Lower leg skin (tissue), 4 donors: ENCODE measurements at regions not wholly inside any gene's neighbourhood (a gene's known extent, or its start where the extent isn't known, plus 50 kb on each side); places are given as distances from the start of the nearest gene placed in this dataset.

Experiments
- DNase-seq, 2 donors: peaks; one replicate each; pipeline ENCODE4 v3.0.0-alpha.2; 2019; ENCODE audit warnings: low spot score in 2 of 2
- H3K4me3 ChIP-seq: fragments of 200-600 bp; sonication (generic); 2 replicates; pipeline ENCODE4 v1.5.1; 2017; ENCODE audit warnings: mild to moderate bottlenecking, low read depth; ENCODE audit not compliant: poor library complexity, severe bottlenecking
- CTCF ChIP-seq, 3 donors: fragments of 450-650 bp; IDR thresholded peaks; one replicate each; pipeline ENCODE4 v1.5.1; 2016; ENCODE audit warnings: antibody characterized with exemption in 3 of 3, mild to moderate bottlenecking in 3 of 3, moderate library complexity in 2 of 3
- POLR2A ChIP-seq, 2 donors: fragments of 450-650 bp; IDR thresholded peaks; one replicate each; pipeline ENCODE4 v1.6.1; 2016 to 2017; ENCODE audit warnings: antibody characterized with exemption in 2 of 2, mild to moderate bottlenecking in 1 of 2, moderate library complexity in 1 of 2
- WGBS, 2 donors: methylation state at CpG; one replicate each; pipeline ENCODE4 v1.1.5; 2018; 5-methylcytosine and 5-hydroxymethylcytosine counted together
- intact Hi-C: fragments of 100-400 bp; cut with DNase I; formaldehyde crosslinking; loops from one replicate; pipeline ENCODE4 v1.15.0; 2023; ENCODE audit warnings: low total_unique reads

- TF ChIP-seq POLR2A (IDR thresholded peaks at IDR 0.05): no peak
- TF ChIP-seq CTCF (IDR thresholded peaks at IDR 0.05): no peak
- H3K4me3 ChIP-seq: no peak overlapping the region
- no peak for DNase-seq
- intact Hi-C loops: no loop called here
- WGBS, 2 donors: 90 to 91% methylated on average over 8 of the region's 8 CpGs
Observed at GRCh38 chr2:8002765-8003393, 679.0 kb upstream of the ID2 start.

- intact Hi-C loops: no loop called here
- DNase-seq: peak; percentile 71 to 94
Observed at GRCh38 chr2:8003462-8004075, 678.3 kb upstream of the ID2 start.

GRCh38 chr2:8004250-8004681 is 677.6 kb upstream of the ID2 start:
- intact Hi-C loops: no loop called here
- TF ChIP-seq CTCF (IDR thresholded peaks at IDR 0.05) (no peak), POLR2A (IDR thresholded peaks at IDR 0.05) (no peak)
- DNase-seq: peak; percentile 45 to 76
- WGBS, 2 donors: 9 to 11% methylated on average over 4 of the region's 4 CpGs
- H3K4me3 ChIP-seq: no peak overlapping the region

More at GRCh38 chr2:8003462-8004075, 678.3 kb upstream of the ID2 start:
- WGBS, 2 donors: 38 to 44% methylated on average over 13 of the region's 13 CpGs
- TF ChIP-seq POLR2A (IDR thresholded peaks at IDR 0.05) (no peak), CTCF (IDR thresholded peaks at IDR 0.05) (no peak)
- no peak overlapping the region for H3K4me3 ChIP-seq

- no peak for TF ChIP-seq CTCF (IDR thresholded peaks at IDR 0.05)
- no peak for TF ChIP-seq POLR2A (IDR thresholded peaks at IDR 0.05)
- intact Hi-C loops: no loop called here
- no peak for DNase-seq
- no peak overlapping the region for H3K4me3 ChIP-seq
Observed at GRCh38 chr2:8006181-8006580, 675.7 kb upstream of the ID2 start.

GRCh38 chr2:8006626-8007025 is 675.2 kb upstream of the ID2 start:
- no peak for TF ChIP-seq CTCF (IDR thresholded peaks at IDR 0.05)
- TF ChIP-seq POLR2A (IDR thresholded peaks at IDR 0.05): no peak
- intact Hi-C loops: no loop called here
- H3K4me3 ChIP-seq: no peak overlapping the region
- DNase-seq: no peak
- 82 to 83% methylated on average over 3 of the region's 3 CpGs for WGBS, 2 donors
